Activated CD4-positive, alpha-beta T cell treated with anti-CD3 and anti-CD28 coated beads for 36 hours (primary cell): ENCODE measurements at regions not wholly inside any gene's neighbourhood (a gene's known extent, or its start where the extent isn't known, plus 50 kb on each side); places are given as distances from the start of the nearest gene placed in this dataset.
"Not testable (repeated sequence)": the region's sequence is repeated elsewhere in the genome, so short reads cannot be mapped to it uniquely, and the experiment has no call there.

Experiments
- ATAC-seq: fragments of 200-7000 bp; cut with Tn5 transposase; one replicate; pipeline ENCODE4 v1.10.0; 2021; ENCODE audit warnings: mild to moderate bottlenecking, moderate library complexity
- CTCF ChIA-PET: fragments of 350-600 bp; sonication (Branson Sonifier 250); formaldehyde crosslinking; loops from one replicate; lab custom pipeline; 2021; ENCODE audit warnings: antibody characterized with exemption; lab: Charles Lee
- POLR2A ChIA-PET: fragments of 350-600 bp; sonication (Branson Sonifier 250); formaldehyde crosslinking; loops from one replicate; lab custom pipeline; 2021; ENCODE audit warnings: antibody characterized with exemption, inconsistent platforms; lab: Charles Lee
- DNase-seq: peaks from one replicate; pipeline ENCODE4 v3.0.0-alpha.2; 2020
- H3K27ac Mint-ChIP-seq: one replicate; pipeline ENCODE4 v1.8.0; 2021; ENCODE audit warnings: mixed read lengths
- H3K27me3 Mint-ChIP-seq: one replicate; pipeline ENCODE4 v1.8.0; 2021; ENCODE audit warnings: mixed read lengths
- H3K36me3 Mint-ChIP-seq: one replicate; pipeline ENCODE4 v1.8.0; 2021; ENCODE audit warnings: low read depth, mixed read lengths
- H3K4me1 Mint-ChIP-seq: one replicate; pipeline ENCODE4 v1.8.0; 2021; ENCODE audit warnings: mixed read lengths
- H3K4me3 Mint-ChIP-seq: one replicate; pipeline ENCODE4 v1.8.0; 2021; ENCODE audit warnings: mild to moderate bottlenecking, moderate library complexity, mixed read lengths
- H3K9me3 Mint-ChIP-seq: one replicate; pipeline ENCODE4 v1.8.0; 2021; ENCODE audit warnings: low read depth, mixed read lengths
- intact Hi-C, 2 experiments: fragments of 100-400 bp; cut with DNase I in 1 of 2; cut with micrococcal nuclease in 1 of 2; formaldehyde crosslinking; loops; one replicate each; pipeline versions ENCODE4 v1.14.2 to v1.15.1; 2022 to 2024; cut with DNase I, micrococcal nuclease

DNA sequence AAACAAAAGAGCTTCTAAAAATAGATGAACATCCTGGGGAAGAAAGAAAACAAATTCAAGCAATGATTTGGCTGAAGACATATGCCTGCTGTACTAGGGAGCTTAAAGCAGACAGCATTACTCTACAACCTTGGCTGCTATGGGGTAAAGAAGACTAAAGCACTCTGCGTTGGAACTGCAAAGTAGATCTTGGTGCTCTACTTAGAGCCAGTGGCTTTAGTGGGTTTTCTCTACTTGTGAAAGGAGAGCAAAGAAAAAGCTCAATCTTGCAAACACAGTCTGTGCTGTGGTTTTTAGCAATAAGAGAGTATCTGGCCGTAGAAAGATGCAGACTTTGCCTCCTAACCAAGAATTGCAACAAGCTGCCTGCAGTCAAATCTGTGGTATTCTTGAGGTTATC is 334.7 kb upstream of the NDST3 start:
- Mint-ChIP-seq H3K27ac (no peak overlapping the region), H3K4me3 (no peak overlapping the region), H3K4me1 (no peaks in the 10 kb centered on the region), H3K36me3 (no peaks in the 10 kb centered on the region), H3K27me3 (no peaks in the 10 kb centered on the region), H3K9me3 (no peaks in the 10 kb centered on the region)
- no peak for ATAC-seq
- ChIA-PET POLR2A (no interaction called here), CTCF (interaction anchor here (1.5 kb wide), 1 partner anchor 9 kb away, joined by 5 read pairs; no protein-coding TSS in a partner anchor)
- no peak for DNase-seq
- intact Hi-C loops, result no loop called here

DNA sequence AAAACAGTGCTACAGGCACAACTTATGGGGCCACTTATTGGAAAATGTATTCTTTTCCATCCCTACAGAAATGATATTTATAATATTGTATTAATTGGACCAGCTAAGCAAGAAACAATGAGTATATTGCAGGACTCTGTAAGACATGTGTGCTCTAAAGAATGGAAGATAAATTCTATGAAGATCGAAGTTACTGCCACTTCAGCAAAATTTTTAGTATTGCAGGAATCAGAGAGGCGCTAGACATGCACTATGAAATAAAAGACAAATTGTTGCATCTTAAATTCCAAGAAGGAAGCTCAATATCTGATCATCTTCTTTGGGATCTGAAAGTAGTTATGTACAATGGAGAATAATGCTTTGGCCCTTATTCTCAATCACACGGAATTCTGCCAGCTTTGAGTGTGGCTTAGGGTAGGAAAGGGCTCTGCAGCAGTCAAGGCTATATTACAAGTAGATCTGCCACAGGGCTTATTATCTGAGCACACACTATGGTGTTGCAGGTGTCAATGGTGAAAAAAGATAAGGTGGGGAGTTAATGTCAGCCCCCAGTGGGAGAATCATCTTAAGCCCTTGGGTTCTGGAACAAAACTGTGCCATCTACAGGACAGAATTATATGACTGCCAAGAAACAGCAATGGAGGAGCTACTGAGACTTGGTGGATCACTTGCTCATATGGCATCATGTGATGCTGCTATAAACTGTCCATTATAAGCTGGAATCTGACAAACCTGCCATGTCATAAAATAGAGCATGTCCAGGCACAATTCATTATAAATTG is 334.0 kb upstream of the NDST3 start:
- ATAC-seq, result no peak
- Mint-ChIP-seq H3K27ac (no peak overlapping the region), H3K36me3 (no peaks in the 10 kb centered on the region), H3K4me1 (no peaks in the 10 kb centered on the region), H3K9me3 (no peaks in the 10 kb centered on the region), H3K27me3 (no peaks in the 10 kb centered on the region), H3K4me3 (no peak overlapping the region)
- intact Hi-C loops, result no loop called here
- CTCF ChIA-PET, result interaction anchor here (0.8 to 1.5 kb wide), 3 partner anchors 9 to 79 kb away, joined by 3 to 5 read pairs (median 3); no protein-coding TSS in a partner anchor
- DNase-seq, result no peak
- POLR2A ChIA-PET, result no interaction called here

DNA sequence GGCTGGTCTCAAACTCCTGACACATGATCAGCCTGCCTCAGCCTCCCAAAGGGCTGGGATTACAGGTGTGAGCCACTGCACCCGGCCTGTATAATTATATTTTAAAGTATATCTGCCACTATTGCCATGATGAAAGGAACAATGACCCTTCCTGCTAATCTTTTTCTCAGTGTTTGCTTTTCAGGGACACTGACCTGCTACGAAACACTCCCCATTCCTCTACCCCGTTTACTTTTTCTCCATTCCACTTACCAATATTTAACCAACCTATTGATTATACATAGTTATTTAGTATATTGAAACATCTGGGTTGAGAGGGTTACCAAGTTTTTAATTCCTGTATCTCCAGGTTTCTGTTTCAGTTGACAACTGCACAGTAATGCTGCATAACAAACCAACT is 331.9 kb upstream of the NDST3 start:
- H3K9me3 Mint-ChIP-seq, result peaks cover 4% of the 10 kb centered on the region
- intact Hi-C loops, result no loop called here
- DNase-seq (no peak), ATAC-seq (no peak)
- H3K36me3 Mint-ChIP-seq, result no peaks in the 10 kb centered on the region
- ChIA-PET CTCF (no interaction called here), POLR2A (no interaction called here)
- no peaks in the 10 kb centered on the region for H3K4me1 Mint-ChIP-seq
- H3K4me3 Mint-ChIP-seq, result no peak overlapping the region
- H3K27ac Mint-ChIP-seq, result no peak overlapping the region
- no peaks in the 10 kb centered on the region for H3K27me3 Mint-ChIP-seq

DNA sequence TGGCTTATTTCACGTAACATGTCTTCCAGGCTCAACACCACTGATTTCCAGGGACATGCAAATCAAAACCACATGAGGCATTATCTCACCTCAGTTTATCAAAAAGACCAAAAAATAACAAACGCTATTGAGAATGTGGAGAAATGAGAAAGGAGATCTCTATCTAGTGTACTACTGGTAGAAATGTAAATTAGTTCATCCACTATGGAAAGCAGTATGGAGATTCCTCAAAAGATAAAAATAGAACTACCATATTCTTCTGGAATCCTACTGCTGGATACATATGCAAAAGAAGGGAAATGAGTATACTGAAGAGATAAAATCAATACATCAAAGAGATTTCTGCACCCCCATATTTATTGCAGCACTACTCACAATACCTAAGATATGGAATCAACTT is 329.6 kb upstream of the NDST3 start:
- Mint-ChIP-seq H3K27me3 (no peaks in the 10 kb centered on the region), H3K9me3 (peaks cover 6% of the 10 kb centered on the region), H3K27ac (no peak overlapping the region), H3K4me1 (no peaks in the 10 kb centered on the region), H3K4me3 (no peak overlapping the region), H3K36me3 (no peaks in the 10 kb centered on the region)
- intact Hi-C loops, result no loop called here
- ATAC-seq, result no peak
- ChIA-PET POLR2A (no interaction called here), CTCF (no interaction called here)
- DNase-seq, result no peak

DNA sequence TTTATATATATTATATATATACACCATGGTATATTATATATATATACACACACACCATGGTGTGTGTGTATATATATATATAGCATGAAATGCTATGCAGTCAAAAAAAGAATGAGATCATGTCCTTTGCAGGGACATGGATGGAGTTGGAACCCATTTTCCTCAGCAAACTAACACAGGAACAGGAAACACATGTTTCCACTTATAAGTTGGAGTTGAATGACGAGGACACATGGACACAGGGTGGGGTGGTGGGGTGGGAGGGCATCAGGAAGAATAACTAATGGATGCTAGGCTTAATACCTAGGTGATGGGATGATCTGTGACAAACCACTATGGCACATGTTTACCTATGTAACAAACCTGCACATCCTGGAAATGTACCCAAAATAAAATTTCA is 293.6 kb upstream of the NDST3 start:
- Mint-ChIP-seq H3K9me3 (no peaks in the 10 kb centered on the region), H3K27ac (no peak overlapping the region), H3K36me3 (no peaks in the 10 kb centered on the region), H3K4me3 (no peak overlapping the region), H3K27me3 (peaks cover 2% of the 10 kb centered on the region), H3K4me1 (no peaks in the 10 kb centered on the region)
- intact Hi-C loops, result no loop called here
- DNase-seq, result no peak
- ChIA-PET CTCF (no interaction called here), POLR2A (no interaction called here)
- ATAC-seq, result no peak

DNA sequence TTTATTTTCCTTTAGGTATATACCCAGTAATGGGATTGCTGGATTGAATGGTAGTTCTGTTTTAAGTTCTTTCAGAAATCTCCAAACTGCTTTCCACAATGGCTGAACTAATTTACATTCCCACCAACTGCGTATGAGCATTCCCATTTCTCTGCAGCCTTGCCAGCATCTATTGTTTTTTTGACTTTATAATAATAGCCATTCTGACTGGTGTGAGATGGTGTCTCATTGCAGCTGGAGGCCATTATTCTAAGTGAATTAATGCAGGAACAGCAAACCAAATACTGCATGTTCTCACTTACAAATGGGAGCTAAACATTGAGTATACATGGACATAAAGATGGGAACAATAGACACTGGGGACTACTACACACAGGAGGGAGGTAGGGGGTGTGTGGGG is 288.9 kb upstream of the NDST3 start:
- H3K9me3 Mint-ChIP-seq, H3K4me1 Mint-ChIP-seq, CTCF ChIA-PET, POLR2A ChIA-PET, ATAC-seq, DNase-seq, H3K27me3 Mint-ChIP-seq, H3K27ac Mint-ChIP-seq, H3K36me3 Mint-ChIP-seq, intact Hi-C loops, H3K4me3 Mint-ChIP-seq: not testable (repeated sequence)

DNA sequence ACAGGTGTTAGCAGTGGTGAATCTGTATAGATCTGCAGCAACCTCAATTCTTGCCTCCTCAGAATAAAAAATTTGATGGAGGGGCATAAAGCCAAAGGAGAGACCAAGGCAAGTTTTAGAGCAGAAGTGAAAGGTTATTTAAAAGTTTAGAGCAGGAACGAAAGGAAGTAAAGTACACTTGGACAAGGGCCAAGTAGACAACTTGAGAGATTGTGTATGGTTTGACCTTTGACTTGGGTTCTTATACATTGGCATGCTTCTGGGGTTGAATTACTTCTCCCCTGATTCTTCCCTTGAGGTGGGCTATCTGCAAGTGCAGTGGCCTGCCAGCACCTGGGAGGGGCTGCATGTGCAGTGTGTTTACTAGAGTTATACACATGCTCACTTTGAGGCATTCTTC is 278.8 kb upstream of the NDST3 start:
- Mint-ChIP-seq H3K27ac (no peak overlapping the region), H3K4me1 (no peaks in the 10 kb centered on the region), H3K9me3 (peaks cover 9% of the 10 kb centered on the region), H3K36me3 (no peaks in the 10 kb centered on the region), H3K27me3 (no peaks in the 10 kb centered on the region), H3K4me3 (no peak overlapping the region)
- POLR2A ChIA-PET, result no interaction called here
- ATAC-seq (no peak), DNase-seq (no peak)
- CTCF ChIA-PET, result interaction anchor here (1.5 kb wide), 1 partner anchor 18 kb away, joined by 3 read pairs; no protein-coding TSS in a partner anchor
- intact Hi-C loops, result no loop called here

DNA sequence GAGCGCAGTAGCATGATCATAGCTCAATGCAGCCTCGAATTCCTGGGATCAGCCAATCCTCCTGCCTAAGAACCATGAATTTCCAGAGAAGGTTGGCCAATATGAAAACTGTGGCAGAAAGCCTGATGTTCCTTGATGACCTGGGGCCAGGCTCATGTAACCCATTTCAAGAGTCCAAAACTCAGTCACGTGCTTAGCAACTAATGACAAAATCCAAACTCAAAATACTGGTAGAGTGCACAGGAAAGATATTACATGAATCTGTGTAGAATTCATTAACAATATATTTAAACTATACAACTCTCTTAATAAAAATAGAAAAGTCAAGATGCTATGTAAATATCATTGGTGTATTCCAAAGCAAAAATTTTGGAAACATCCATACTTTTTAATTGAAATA is 265.7 kb upstream of the NDST3 start:
- no peaks in the 10 kb centered on the region for H3K27me3 Mint-ChIP-seq
- no peaks in the 10 kb centered on the region for H3K4me1 Mint-ChIP-seq
- no peak overlapping the region for H3K27ac Mint-ChIP-seq
- ChIA-PET CTCF (no interaction called here), POLR2A (no interaction called here)
- no peak for ATAC-seq
- no peaks in the 10 kb centered on the region for H3K36me3 Mint-ChIP-seq
- DNase-seq, result no peak
- no peak overlapping the region for H3K4me3 Mint-ChIP-seq
- intact Hi-C loops, result no loop called here
- H3K9me3 Mint-ChIP-seq, result no peaks in the 10 kb centered on the region

DNA sequence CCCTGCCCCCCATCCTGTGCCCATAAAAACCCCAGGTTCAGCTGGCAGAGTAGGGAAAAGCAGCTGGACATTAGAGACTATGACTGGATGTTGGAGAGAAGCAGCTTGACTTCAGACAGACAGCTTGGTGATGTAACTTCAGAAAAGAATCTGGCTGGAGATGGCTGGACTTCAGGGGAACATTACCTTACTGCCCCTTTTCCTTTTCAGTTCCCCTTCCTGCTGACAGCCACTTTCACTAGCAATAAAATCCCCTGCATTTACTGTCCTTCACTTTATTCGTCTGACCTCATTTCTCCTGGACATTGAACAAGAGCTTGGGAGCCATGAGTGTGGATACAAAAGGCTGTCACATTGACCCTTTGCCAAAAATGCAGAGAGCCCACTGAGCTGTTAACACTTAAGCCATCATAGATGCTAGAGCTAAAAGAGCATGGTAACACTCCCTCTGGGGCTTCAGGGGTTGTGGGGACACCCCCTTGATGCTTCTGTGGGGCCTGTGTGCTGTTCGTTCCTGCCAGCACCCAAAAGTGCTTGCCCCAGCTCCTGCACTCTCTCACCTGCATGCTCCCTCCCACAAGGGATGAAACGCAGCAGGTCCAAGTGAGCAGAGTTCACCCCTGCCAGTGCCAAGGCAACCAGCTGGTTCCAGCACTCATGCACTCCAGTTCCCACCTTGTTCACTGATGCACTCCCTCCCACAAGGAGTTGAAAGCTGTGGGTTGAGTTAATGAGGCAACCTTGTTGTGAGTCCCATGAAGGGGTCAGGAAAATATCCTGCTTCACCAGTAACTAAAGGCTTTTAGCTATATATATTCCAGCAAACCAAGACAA is 263.8 kb upstream of the NDST3 start:
- ATAC-seq (no peak), DNase-seq (no peak)
- POLR2A ChIA-PET, result no interaction called here
- no peaks in the 10 kb centered on the region for H3K36me3 Mint-ChIP-seq
- no peak overlapping the region for H3K4me3 Mint-ChIP-seq
- no peaks in the 10 kb centered on the region for H3K27me3 Mint-ChIP-seq
- no peak overlapping the region for H3K27ac Mint-ChIP-seq
- H3K4me1 Mint-ChIP-seq, result no peaks in the 10 kb centered on the region
- H3K9me3 Mint-ChIP-seq, result peaks cover 3% of the 10 kb centered on the region
- CTCF ChIA-PET, result interaction anchor here (1.1 kb wide), 1 partner anchor 15 kb away, joined by 3 read pairs; no protein-coding TSS in a partner anchor
- intact Hi-C loops, result no loop called here

DNA sequence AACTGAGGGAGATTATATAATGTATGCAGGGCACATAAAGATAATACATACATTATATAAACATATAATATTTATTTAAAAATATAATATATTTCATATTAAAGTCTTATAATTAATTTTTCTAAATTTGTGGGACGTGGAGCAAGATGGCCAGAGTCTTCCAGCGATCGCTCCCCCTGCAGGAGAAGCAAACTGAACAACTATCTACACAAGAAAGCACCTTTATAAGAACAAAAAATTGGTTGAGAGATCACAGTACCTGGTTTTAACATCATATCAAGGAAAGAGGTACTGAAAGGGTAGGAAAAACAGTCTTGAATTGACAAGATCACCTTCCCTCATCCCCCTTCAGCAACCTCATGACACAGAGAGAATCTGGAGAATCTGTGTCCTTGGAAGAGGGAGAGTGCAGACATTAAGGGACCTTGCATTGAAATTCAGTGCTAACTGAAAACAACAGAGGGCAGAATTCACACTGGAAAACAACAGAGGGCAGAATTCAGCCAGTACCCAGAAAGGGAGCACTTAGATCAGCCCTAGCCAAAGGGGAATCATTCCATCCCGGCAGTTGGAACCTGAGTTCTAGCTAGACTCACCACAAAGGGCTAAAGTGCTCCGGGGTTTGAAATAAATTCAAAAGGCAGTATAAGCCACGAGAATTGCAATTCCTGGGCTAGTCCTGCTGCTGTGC is 262.5 kb upstream of the NDST3 start:
- Mint-ChIP-seq H3K4me3 (no peak overlapping the region), H3K27ac (no peak overlapping the region), H3K36me3 (no peaks in the 10 kb centered on the region), H3K27me3 (no peaks in the 10 kb centered on the region), H3K4me1 (no peaks in the 10 kb centered on the region), H3K9me3 (peaks cover 6% of the 10 kb centered on the region)
- DNase-seq, result no peak
- ChIA-PET POLR2A (no interaction called here), CTCF (interaction anchor here (0.7 kb wide), 1 partner anchor 262 kb away, joined by 3 read pairs; no protein-coding TSS in a partner anchor)
- ATAC-seq, result no peak
- intact Hi-C loops, result no loop called here

DNA sequence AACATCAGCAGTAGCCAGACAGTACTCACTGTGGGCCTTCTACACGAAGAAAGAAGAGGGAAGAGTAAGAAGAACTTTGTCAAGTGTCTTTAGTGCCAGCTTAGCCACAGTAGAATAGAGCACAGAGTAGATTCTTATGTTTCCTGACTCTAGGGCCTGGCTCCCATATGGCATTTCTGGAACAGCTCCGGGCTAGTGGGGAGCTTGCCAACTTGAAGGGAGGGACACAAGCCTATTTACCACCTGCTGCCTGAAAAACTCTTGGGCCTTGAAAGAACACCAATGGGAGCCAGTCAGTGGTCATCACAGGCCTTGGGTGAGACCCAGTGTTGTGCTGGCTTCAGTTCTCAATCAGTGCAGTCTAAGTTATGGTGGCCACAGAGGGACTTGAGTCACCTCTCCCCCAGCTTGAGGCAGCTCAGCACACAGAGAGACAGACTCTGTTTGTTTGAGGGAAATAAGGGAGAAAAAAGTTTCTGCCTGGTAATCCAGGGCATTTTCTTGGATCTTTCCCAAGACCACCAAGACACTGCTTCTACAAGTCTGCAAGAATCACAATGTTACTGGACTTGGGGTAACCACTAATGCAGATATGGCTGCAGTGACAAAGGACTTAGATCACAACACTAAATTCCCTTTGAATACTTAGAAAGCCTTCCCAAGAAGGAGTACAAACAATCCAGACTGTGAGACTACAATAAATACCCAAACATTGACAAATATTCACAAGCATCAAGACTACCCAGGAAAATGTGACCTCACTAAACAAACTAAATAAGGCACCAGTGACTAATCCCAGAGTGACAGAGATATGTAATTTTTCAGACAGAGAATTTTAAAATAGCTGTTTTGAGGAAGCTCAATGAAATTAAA is 261.0 kb upstream of the NDST3 start:
- ATAC-seq (no peak), DNase-seq (no peak)
- ChIA-PET POLR2A (no interaction called here), CTCF (interaction anchor here (0.6 kb wide), 1 partner anchor 451 kb away, joined by 3 read pairs; no protein-coding TSS in a partner anchor)
- intact Hi-C loops, result no loop called here
- Mint-ChIP-seq H3K4me1 (no peaks in the 10 kb centered on the region), H3K4me3 (no peak overlapping the region), H3K27ac (no peak overlapping the region), H3K9me3 (peaks cover 6% of the 10 kb centered on the region), H3K36me3 (no peaks in the 10 kb centered on the region), H3K27me3 (no peaks in the 10 kb centered on the region)
